ENCODE measurements at regions not wholly inside any gene's neighbourhood (a gene's known extent, or its start where the extent isn't known, plus 50 kb on each side); places are given as distances from the start of the nearest gene placed in this dataset.

DNA sequence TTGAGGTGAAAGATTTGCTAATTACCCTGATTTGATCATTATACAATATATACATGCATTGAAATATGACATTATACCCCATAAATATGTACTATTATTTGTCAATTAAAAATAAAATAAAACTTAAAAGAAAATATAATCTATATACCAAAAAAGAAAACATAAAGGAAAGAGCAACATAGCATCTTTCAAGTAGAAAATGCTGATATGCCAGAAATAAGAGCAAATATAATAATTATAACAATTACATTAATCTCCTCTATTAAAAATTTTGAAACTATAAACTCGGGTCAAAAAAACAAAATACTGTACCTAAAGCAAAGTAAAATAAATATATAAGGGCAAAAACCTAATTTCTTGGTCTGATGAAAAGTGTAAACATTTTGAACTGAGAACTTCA, 209.3 kb upstream of the PDE1C start:
- DNase-seq (ENCODE audit: low read depth) = no peak
- H3K4me3 ChIP-seq (ENCODE audit: low read depth, low read length) = no peak overlapping the region
- TF ChIP-seq, protein P1, sequence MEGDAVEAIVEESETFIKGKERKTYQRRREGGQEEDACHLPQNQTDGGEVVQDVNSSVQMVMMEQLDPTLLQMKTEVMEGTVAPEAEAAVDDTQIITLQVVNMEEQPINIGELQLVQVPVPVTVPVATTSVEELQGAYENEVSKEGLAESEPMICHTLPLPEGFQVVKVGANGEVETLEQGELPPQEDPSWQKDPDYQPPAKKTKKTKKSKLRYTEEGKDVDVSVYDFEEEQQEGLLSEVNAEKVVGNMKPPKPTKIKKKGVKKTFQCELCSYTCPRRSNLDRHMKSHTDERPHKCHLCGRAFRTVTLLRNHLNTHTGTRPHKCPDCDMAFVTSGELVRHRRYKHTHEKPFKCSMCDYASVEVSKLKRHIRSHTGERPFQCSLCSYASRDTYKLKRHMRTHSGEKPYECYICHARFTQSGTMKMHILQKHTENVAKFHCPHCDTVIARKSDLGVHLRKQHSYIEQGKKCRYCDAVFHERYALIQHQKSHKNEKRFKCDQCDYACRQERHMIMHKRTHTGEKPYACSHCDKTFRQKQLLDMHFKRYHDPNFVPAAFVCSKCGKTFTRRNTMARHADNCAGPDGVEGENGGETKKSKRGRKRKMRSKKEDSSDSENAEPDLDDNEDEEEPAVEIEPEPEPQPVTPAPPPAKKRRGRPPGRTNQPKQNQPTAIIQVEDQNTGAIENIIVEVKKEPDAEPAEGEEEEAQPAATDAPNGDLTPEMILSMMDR (IDR thresholded peaks at IDR 0.05; ENCODE audit: insufficient read depth, low read depth, low read length, missing control alignments) = no peak

DNA sequence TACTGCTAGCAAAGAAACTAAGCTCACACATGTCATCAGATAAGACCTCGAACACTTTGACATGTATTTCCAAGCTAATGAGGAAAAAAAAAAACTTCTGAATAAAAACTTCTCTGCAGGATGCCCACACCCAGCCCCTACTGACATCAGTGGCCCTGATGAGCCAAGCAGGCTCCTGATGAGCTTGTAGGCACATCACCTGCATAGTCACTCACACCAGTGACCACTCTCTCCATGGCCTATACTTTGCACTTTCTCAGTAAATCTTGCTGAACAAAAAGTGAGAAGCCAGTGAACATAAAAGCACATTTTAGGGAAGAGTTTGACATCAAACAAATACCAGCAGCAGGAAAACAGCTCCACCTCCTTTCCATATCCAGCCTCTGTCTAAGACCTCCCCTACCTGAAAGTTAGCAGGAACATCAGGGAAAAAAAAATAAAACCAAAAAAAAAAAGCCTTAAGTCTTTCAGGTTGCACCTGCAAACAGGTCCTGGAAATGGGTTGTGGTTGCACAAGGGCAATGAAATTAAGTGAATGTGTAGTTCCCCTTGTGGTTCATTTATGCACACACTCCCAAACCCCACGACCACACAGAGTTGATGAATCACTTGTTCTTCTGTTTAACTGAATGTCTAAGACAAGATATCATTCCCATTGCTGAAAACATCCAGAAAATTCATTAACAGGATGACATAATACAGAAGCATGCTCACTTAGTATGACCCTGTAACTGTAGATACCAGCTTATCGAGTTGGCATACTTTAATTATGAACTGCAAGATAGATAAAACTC, 205.2 kb upstream of the PDE1C start:
- peak; percentile 49 for DNase-seq (ENCODE audit: low read depth)
- TF ChIP-seq, protein P1 (IDR thresholded peaks at IDR 0.05; ENCODE audit: insufficient read depth, low read depth, low read length, missing control alignments) = no peak

DNA sequence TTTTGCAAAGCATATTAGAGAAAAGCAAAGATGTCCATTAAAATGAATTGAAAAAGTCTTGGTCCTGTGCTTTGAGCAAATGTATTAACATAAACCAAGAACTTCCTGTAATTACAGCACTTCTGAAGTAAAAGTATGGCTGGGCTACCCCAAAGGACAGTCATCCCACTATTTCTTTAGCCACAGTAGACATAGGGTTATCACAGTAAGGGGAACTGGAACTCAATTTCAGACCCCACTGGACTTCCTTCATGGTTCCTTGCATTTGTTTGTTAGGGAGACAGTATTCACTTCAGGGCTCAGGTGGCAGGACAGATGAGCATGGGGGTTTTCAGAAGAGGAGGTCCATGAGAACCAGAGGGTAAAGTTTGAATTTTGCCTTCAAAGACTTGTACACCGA, 203.1 kb upstream of the PDE1C start:
- TF ChIP-seq, protein P1 (IDR thresholded peaks at IDR 0.05; ENCODE audit: insufficient read depth, low read depth, low read length, missing control alignments) = no peak
- peak; percentile 27 for DNase-seq (ENCODE audit: low read depth)
- H3K4me3 ChIP-seq (ENCODE audit: low read depth, low read length) = no peak overlapping the region

More for the DNA sequence above, 205.2 kb upstream of the PDE1C start:
- no peak overlapping the region for H3K4me3 ChIP-seq (ENCODE audit: low read depth, low read length)

DNA sequence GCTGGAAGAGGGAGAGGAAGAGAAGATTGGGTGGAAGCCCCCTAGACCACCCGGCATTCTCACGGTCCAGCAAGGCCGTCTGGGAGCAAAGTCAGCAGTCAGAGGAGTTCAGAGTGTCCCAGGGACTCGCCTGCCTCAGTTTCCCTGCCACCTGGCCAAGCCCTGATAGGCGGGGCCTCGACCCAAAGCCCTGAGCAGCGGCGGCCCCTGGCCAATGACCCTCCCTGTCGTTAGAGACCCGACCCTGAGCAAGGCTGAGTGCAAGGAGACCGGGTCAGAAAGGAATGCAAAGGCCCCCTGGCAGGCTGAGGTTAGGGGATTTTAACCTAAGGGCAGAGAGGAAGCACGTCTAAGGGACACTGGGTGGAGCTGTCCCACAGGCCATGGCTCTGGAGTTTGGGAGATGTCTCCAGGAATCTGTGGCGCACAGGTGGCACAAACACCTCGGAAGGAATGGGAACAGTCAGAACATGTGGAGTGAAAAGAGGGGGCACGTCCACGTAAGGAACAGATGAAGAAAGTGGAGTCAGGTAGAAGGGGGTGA, 196.8 kb upstream of the PDE1C start:
- TF ChIP-seq, protein P1 (IDR thresholded peaks at IDR 0.05; ENCODE audit: insufficient read depth, low read depth, low read length, missing control alignments) = no peak
- no peak for DNase-seq (ENCODE audit: low read depth)
- no peak overlapping the region for H3K4me3 ChIP-seq (ENCODE audit: low read depth, low read length)

DNA sequence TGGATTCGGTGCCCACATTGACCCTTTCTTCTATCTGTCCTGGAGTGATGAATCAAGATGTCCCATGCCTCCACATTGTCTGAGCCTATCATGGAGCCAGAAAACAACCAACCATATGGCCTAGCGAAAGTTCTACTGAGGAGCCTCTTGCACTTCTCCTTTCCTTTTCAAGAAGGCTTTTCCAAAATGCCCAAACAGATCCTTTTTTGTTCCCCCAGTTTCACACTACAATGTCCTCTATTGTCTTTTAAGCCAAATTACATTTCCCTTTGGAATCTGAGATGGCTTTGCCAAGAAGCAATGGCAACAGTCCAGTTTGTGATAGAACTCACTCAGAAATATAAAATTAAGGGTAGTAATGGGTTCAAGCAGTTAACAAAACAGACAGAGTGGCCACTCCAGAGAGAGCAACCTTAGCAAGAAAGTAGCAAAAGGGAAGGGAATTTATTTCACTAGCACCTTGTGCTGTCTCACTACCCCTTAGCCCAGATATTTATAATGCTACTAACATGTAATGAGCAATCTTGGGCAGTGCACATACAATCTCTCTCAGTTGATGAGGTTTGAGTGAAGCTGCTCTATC, 194.6 kb upstream of the PDE1C start:
- no peak overlapping the region for H3K4me3 ChIP-seq (ENCODE audit: low read depth, low read length)
- TF ChIP-seq, protein P1 (IDR thresholded peaks at IDR 0.05; ENCODE audit: insufficient read depth, low read depth, low read length, missing control alignments) = no peak
- no peak for DNase-seq (ENCODE audit: low read depth)

DNA sequence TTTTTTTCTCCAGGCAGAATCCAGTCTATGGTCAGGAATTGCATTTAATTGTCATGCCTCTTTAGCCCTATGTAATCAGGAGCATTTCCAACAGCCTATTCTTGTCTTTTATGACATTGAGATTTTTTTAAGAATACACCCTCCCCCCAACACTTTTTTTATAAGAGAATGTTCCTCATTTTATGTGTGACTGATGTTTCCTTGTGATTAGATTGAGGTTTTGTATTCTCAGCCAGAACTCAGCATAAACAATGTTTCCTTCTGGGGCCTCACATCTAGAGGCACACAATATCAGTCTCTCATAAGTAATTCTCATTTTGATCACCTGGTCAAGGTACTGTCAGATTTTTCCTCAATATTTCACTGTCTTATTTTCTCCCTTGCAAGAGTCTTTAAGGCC, 193.4 kb upstream of the PDE1C start:
- H3K4me3 ChIP-seq (ENCODE audit: low read depth, low read length) = no peak overlapping the region
- TF ChIP-seq, protein P1 (IDR thresholded peaks at IDR 0.05; ENCODE audit: insufficient read depth, low read depth, low read length, missing control alignments) = no peak
- DNase-seq (ENCODE audit: low read depth) = no peak
